ENCODE measurements at regions not wholly inside any gene's neighbourhood (a gene's known extent, or its start where the extent isn't known, plus 50 kb on each side); places are given as distances from the start of the nearest gene placed in this dataset.

GRCh38 chr6:74607468-74607867 is 598.4 kb downstream of the COL12A1 start:
- Histone ChIP-seq H3K9me3 (no peaks in the 10 kb centered on the region), H3K4me1 (no peaks in the 10 kb centered on the region), H3K27ac (no peak overlapping the region), H3K4me3 (no peak overlapping the region), H3K36me3 (no peaks in the 10 kb centered on the region), H3K27me3 (no peaks in the 10 kb centered on the region)
- intact Hi-C loops (cut with DNase I; ENCODE audit: low total_unique reads), result no loop called here
- TF ChIP-seq POLR2A (IDR thresholded peaks at IDR 0.05) (no peak), CTCF (IDR thresholded peaks at IDR 0.05) (no peak)
- no peak for DNase-seq

GRCh38 chr6:74606582-74607071 is 599.2 kb downstream of the COL12A1 start:
- H3K27me3 ChIP-seq, result no peaks in the 10 kb centered on the region
- peak in 1 of 2 donors; percentile 22 for DNase-seq
- TF ChIP-seq CTCF (IDR thresholded peaks at IDR 0.05) (no peak), POLR2A (IDR thresholded peaks at IDR 0.05) (no peak)
- intact Hi-C loops (cut with DNase I; ENCODE audit: low total_unique reads), result no loop called here
- H3K27ac ChIP-seq, result peak overlapping the region; percentile 22 to 53
- no peaks in the 10 kb centered on the region for H3K36me3 ChIP-seq
- no peak overlapping the region for H3K4me3 ChIP-seq
- no peaks in the 10 kb centered on the region for H3K9me3 ChIP-seq
- no peaks in the 10 kb centered on the region for H3K4me1 ChIP-seq

GRCh38 chr6:74605922-74606581 is 599.8 kb downstream of the COL12A1 start:
- intact Hi-C loops (cut with DNase I; ENCODE audit: low total_unique reads), result no loop called here
- Histone ChIP-seq H3K4me1 (no peaks in the 10 kb centered on the region), H3K4me3 (no peak overlapping the region), H3K9me3 (no peaks in the 10 kb centered on the region), H3K36me3 (no peaks in the 10 kb centered on the region), H3K27me3 (no peaks in the 10 kb centered on the region), H3K27ac (peak overlapping the region in 1 of 2 donors; percentile 53)
- TF ChIP-seq CTCF (IDR thresholded peaks at IDR 0.05), result no peak
- TF ChIP-seq POLR2A (IDR thresholded peaks at IDR 0.05), result no peak
- no peak for DNase-seq

GRCh38 chr6:74604279-74604678 is 601.6 kb downstream of the COL12A1 start:
- Histone ChIP-seq H3K36me3 (no peaks in the 10 kb centered on the region), H3K27ac (no peak overlapping the region), H3K4me1 (no peaks in the 10 kb centered on the region), H3K9me3 (no peaks in the 10 kb centered on the region), H3K4me3 (no peak overlapping the region), H3K27me3 (no peaks in the 10 kb centered on the region)
- intact Hi-C loops (cut with DNase I; ENCODE audit: low total_unique reads), result no loop called here
- TF ChIP-seq CTCF (IDR thresholded peaks at IDR 0.05) (no peak), POLR2A (IDR thresholded peaks at IDR 0.05) (no peak)
- DNase-seq, result no peak

GRCh38 chr6:74603322-74604076 is 602.4 kb downstream of the COL12A1 start:
- intact Hi-C loops (cut with DNase I; ENCODE audit: low total_unique reads), result no loop called here
- H3K27ac ChIP-seq, result no peak overlapping the region
- H3K27me3 ChIP-seq, result no peaks in the 10 kb centered on the region
- no peaks in the 10 kb centered on the region for H3K36me3 ChIP-seq
- no peaks in the 10 kb centered on the region for H3K9me3 ChIP-seq
- H3K4me3 ChIP-seq, result no peak overlapping the region
- no peak for TF ChIP-seq CTCF (IDR thresholded peaks at IDR 0.05)
- TF ChIP-seq POLR2A (IDR thresholded peaks at IDR 0.05), result no peak
- no peaks in the 10 kb centered on the region for H3K4me1 ChIP-seq
- DNase-seq, result no peak

All from uterus (tissue), 3 donors.